ENCODE measurements at regions not wholly inside any gene's neighbourhood (a gene's known extent, or its start where the extent isn't known, plus 50 kb on each side); places are given as distances from the start of the nearest gene placed in this dataset.

DNA sequence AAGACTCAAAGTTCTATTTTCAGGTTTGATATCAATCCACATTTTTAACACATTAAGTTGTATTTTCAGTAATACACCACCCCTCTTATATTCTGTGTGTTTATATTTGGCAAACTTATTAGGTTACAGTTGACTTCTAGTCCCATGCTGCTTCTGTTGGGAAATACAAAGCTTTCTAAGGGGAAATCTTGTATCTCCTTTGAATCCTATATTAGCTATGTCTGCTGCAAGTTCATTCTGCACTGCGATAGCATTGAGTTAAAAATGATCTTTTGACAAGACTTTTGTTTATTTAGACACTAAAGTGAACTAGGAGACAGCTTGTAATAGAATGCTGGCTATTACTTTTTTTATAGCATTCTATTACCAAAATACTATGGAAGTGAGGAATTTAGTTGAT, 625.1 kb upstream of the ANKRD30A start:
- no peak overlapping the region for H3K27ac ChIP-seq (ENCODE audit: low read depth, low read length)
- H3K9ac ChIP-seq (ENCODE audit: low read length in 5 of 5): no peak overlapping the region
- H3K4me3 ChIP-seq (ENCODE audit: low read depth in 1 of 5, low read length in 5 of 5): no peak overlapping the region
- no peaks in the 10 kb centered on the region for H3K36me3 ChIP-seq (ENCODE audit: control insufficient read depth in 5 of 5, insufficient read depth in 5 of 5, low read length in 5 of 5)
- no peaks in the 10 kb centered on the region for H3K27me3 ChIP-seq (ENCODE audit: control insufficient read depth in 5 of 5, insufficient read depth in 4 of 5, low read length in 5 of 5)
- H3K4me1 ChIP-seq (ENCODE audit: control insufficient read depth in 5 of 5, insufficient read depth in 5 of 5, low read length in 5 of 5): peaks cover 0 to 7% (median 0%) of the 10 kb centered on the region in 5 donors
- H3K9me3 ChIP-seq (ENCODE audit: control insufficient read depth in 5 of 5, low read length in 5 of 5): no peaks in the 10 kb centered on the region

DNA sequence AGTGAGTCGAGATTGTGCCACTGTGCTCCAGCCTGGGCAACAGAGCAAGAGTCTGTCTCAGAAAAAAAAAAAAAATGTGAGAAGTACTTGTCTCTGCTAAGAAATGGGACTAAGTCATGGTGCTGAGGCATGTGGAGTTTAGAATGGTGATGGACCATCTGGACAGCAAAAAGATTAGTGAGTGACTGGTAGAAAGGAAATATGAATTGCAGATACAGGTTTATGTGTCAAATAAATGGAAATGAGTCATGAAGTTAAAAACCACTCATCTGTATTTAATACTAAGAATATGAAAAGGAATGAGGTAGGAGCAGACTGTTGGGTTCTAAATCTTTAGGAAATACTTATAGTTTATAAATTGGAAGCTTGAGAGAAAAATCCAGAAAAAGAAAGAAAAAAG, 625.7 kb upstream of the ANKRD30A start:
- Histone ChIP-seq H3K27ac (ENCODE audit: low read depth, low read length) (no peak overlapping the region), H3K36me3 (ENCODE audit: control insufficient read depth in 5 of 5, insufficient read depth in 5 of 5, low read length in 5 of 5) (no peaks in the 10 kb centered on the region), H3K9ac (ENCODE audit: low read length in 5 of 5) (no peak overlapping the region), H3K9me3 (ENCODE audit: control insufficient read depth in 5 of 5, low read length in 5 of 5) (no peaks in the 10 kb centered on the region), H3K27me3 (ENCODE audit: control insufficient read depth in 5 of 5, insufficient read depth in 4 of 5, low read length in 5 of 5) (no peaks in the 10 kb centered on the region), H3K4me1 (ENCODE audit: control insufficient read depth in 5 of 5, insufficient read depth in 5 of 5, low read length in 5 of 5) (peaks cover 0 to 7% (median 0%) of the 10 kb centered on the region in 5 donors), H3K4me3 (ENCODE audit: low read depth in 1 of 5, low read length in 5 of 5) (no peak overlapping the region)

DNA sequence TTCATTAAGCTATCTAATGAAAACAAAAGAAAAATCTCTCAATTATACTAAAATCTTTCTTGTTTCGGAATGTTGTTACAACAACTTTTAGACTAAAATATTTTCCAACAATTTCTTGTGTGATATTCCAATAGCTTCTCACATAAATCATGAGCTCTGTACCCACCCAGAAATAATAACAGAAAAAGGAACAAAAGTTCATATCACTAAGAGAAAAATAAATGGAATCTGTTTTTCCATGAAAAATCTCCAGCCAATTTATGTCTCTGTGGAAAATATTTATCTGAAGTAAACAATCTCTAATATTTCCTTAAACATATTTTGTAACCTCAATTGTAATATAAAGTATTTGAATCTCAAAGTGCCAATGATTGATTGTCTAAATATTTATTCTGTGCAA, 628.6 kb upstream of the ANKRD30A start:
- no peaks in the 10 kb centered on the region for H3K36me3 ChIP-seq (ENCODE audit: control insufficient read depth in 5 of 5, insufficient read depth in 5 of 5, low read length in 5 of 5)
- no peak overlapping the region for H3K4me3 ChIP-seq (ENCODE audit: low read depth in 1 of 5, low read length in 5 of 5)
- H3K27me3 ChIP-seq (ENCODE audit: control insufficient read depth in 5 of 5, insufficient read depth in 4 of 5, low read length in 5 of 5): no peaks in the 10 kb centered on the region
- no peaks in the 10 kb centered on the region for H3K9me3 ChIP-seq (ENCODE audit: control insufficient read depth in 5 of 5, low read length in 5 of 5)
- no peak overlapping the region for H3K27ac ChIP-seq (ENCODE audit: low read depth, low read length)
- H3K9ac ChIP-seq (ENCODE audit: low read length in 5 of 5): no peak overlapping the region
- peaks cover 0 to 9% (median 0%) of the 10 kb centered on the region in 5 donors for H3K4me1 ChIP-seq (ENCODE audit: control insufficient read depth in 5 of 5, insufficient read depth in 5 of 5, low read length in 5 of 5)

DNA sequence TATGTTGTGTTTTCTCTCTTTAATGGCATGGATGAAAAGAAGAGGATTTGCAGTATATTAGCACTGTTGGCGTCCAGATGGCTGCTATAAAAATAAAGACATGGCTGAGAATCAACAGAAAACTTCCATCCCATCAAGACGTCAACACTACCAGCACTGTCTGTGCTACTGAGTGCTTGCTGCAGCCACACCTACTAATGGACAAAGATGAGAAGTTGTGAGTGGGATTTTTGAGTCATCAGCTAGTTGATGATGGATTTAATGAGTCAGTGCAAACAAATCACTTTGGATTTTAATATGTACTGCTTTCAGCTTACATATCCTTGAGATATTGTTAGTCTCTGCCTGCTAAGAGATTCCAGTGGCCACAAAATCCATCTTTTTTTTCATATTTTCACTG, 631.0 kb upstream of the ANKRD30A start:
- Histone ChIP-seq H3K27me3 (ENCODE audit: control insufficient read depth in 5 of 5, insufficient read depth in 4 of 5, low read length in 5 of 5) (no peaks in the 10 kb centered on the region), H3K9ac (ENCODE audit: low read length in 5 of 5) (no peak overlapping the region), H3K9me3 (ENCODE audit: control insufficient read depth in 5 of 5, low read length in 5 of 5) (no peaks in the 10 kb centered on the region), H3K4me1 (ENCODE audit: control insufficient read depth in 5 of 5, insufficient read depth in 5 of 5, low read length in 5 of 5) (peaks cover 3 to 19% (median 11%) of the 10 kb centered on the region in 5 donors), H3K27ac (ENCODE audit: low read depth, low read length) (no peak overlapping the region), H3K36me3 (ENCODE audit: control insufficient read depth in 5 of 5, insufficient read depth in 5 of 5, low read length in 5 of 5) (no peaks in the 10 kb centered on the region), H3K4me3 (ENCODE audit: low read depth in 1 of 5, low read length in 5 of 5) (no peak overlapping the region)

DNA sequence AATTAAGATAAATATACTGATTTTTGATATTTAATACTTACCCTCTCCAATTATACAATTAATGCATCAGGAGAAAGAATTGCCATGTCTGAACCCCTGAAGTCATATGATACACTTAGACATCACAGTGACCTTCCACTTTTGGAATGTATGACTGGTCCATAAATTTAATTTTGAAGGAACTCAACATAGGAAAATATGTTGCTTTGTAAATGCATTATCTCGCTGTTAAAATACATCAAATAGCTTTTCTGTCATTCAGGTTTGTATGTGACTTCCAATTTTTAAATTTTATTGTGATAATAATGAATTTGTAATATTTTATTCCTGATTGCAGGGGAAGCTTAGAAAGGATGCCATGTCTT, 631.9 kb upstream of the ANKRD30A start:
- Histone ChIP-seq H3K4me3 (ENCODE audit: low read depth in 1 of 5, low read length in 5 of 5) (no peak overlapping the region), H3K27ac (ENCODE audit: low read depth, low read length) (no peak overlapping the region), H3K9ac (ENCODE audit: low read length in 5 of 5) (no peak overlapping the region), H3K27me3 (ENCODE audit: control insufficient read depth in 5 of 5, insufficient read depth in 4 of 5, low read length in 5 of 5) (no peaks in the 10 kb centered on the region), H3K9me3 (ENCODE audit: control insufficient read depth in 5 of 5, low read length in 5 of 5) (no peaks in the 10 kb centered on the region), H3K4me1 (ENCODE audit: control insufficient read depth in 5 of 5, insufficient read depth in 5 of 5, low read length in 5 of 5) (peaks cover 3 to 28% (median 14%) of the 10 kb centered on the region in 5 donors), H3K36me3 (ENCODE audit: control insufficient read depth in 5 of 5, insufficient read depth in 5 of 5, low read length in 5 of 5) (no peaks in the 10 kb centered on the region)

DNA sequence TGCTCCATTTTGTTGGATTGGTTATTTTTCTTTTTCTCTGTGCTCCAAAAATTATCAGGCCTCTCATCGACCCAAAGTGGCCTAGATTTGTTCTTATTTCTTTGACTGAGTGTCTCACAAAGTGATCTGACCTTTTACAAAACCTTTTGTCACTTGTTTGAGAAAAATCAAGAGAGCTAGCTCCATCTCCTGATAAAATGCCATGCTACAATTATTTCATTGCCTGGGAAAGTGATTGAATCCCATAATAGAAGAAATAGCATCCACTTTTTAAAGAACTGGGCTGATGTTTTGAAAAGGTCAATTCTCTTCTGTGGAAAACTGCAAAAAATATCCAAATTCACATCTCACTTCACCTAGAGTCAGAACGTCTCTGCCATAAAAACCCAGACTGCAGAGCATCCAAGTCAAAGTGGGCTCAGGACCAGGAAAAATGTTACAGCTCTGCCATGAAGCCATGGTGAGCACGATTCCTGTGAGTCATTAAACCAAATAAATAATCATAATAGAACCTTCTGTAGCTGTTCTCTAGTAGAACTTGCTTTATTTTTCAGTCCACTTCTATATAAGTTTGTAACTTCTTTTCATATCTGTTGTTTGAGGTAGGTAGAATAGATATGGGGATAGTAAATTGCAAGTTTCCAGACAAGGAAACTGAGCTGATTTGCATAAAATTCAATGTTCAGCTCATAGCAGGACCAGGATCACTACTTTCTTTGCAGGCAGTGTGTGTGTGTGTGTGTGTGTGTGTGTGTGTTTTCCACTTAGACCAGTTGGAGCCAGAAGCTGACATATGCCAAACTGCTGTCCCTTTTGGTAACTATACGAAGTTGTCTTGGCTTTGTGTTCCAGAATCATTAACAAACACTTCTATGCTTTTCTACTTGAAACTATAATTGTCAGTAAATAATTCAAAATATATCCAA, 632.5 kb upstream of the ANKRD30A start:
- Histone ChIP-seq H3K36me3 (ENCODE audit: control insufficient read depth in 5 of 5, insufficient read depth in 5 of 5, low read length in 5 of 5) (no peaks in the 10 kb centered on the region), H3K4me1 (ENCODE audit: control insufficient read depth in 5 of 5, insufficient read depth in 5 of 5, low read length in 5 of 5) (peaks cover 3 to 28% (median 14%) of the 10 kb centered on the region in 5 donors), H3K27ac (ENCODE audit: low read depth, low read length) (no peak overlapping the region), H3K27me3 (ENCODE audit: control insufficient read depth in 5 of 5, insufficient read depth in 4 of 5, low read length in 5 of 5) (no peaks in the 10 kb centered on the region), H3K4me3 (ENCODE audit: low read depth in 1 of 5, low read length in 5 of 5) (no peak overlapping the region), H3K9ac (ENCODE audit: low read length in 5 of 5) (no peak overlapping the region), H3K9me3 (ENCODE audit: control insufficient read depth in 5 of 5, low read length in 5 of 5) (no peaks in the 10 kb centered on the region)

DNA sequence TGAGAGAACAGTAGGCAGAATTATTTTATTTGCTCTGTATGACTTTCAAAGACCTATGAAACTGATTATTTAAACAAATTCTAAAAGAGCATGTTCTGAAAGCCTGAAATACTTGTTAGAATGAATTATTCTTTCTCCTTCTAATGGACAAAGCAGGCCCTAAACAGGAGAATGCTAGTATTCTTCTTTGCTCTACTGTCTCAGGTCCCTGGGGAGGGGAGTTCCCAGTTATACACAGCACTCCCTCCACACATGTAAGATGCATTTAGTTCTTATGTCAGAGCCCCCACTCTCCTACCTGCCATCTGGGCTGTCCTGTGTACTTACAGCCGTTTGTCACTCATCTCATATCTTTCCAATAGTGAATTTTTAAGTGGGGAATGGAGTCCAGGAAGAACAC, 633.5 kb upstream of the ANKRD30A start:
- Histone ChIP-seq H3K4me1 (ENCODE audit: control insufficient read depth in 5 of 5, insufficient read depth in 5 of 5, low read length in 5 of 5) (peaks cover 3 to 28% (median 14%) of the 10 kb centered on the region in 5 donors), H3K9me3 (ENCODE audit: control insufficient read depth in 5 of 5, low read length in 5 of 5) (no peaks in the 10 kb centered on the region), H3K27me3 (ENCODE audit: control insufficient read depth in 5 of 5, insufficient read depth in 4 of 5, low read length in 5 of 5) (no peaks in the 10 kb centered on the region), H3K27ac (ENCODE audit: low read depth, low read length) (no peak overlapping the region), H3K36me3 (ENCODE audit: control insufficient read depth in 5 of 5, insufficient read depth in 5 of 5, low read length in 5 of 5) (no peaks in the 10 kb centered on the region), H3K4me3 (ENCODE audit: low read depth in 1 of 5, low read length in 5 of 5) (no peak overlapping the region), H3K9ac (ENCODE audit: low read length in 5 of 5) (no peak overlapping the region)

DNA sequence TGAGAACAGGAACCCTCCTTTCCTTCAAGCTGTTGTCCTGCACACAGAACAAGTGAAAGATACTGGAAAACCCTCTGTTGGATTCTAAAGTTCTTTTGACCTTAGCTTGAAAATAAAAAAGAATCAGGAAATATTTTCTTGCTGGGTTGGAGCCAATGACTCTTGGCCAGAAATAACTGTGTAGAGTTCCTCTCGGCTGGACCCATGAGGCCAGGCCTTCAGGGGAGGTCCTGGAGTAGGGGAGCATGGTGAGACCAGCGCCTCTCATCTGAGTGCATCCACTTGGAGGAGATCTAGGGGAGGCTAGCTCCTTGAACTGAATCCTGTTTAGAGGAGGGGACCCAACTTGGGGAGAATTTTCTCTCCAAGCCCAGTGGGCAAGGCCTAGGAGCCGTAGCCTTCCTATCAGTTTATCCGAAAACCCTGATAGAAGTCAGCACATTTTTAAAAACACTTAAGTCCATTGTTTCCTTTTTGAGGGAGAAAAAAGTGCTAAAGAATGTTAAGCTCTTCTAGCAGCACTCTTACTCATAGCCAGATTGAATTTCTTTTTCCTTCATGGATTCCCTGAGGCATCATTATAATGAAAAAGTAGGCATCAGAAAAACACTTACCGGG, 635.7 kb upstream of the ANKRD30A start:
- Histone ChIP-seq H3K27me3 (ENCODE audit: control insufficient read depth in 5 of 5, insufficient read depth in 4 of 5, low read length in 5 of 5) (no peaks in the 10 kb centered on the region), H3K27ac (ENCODE audit: low read depth, low read length) (peak overlapping the region; percentile 43), H3K4me1 (ENCODE audit: control insufficient read depth in 5 of 5, insufficient read depth in 5 of 5, low read length in 5 of 5) (peaks cover 3 to 28% (median 14%) of the 10 kb centered on the region in 5 donors), H3K9ac (ENCODE audit: low read length in 5 of 5) (no peak overlapping the region), H3K4me3 (ENCODE audit: low read depth in 1 of 5, low read length in 5 of 5) (no peak overlapping the region), H3K9me3 (ENCODE audit: control insufficient read depth in 5 of 5, low read length in 5 of 5) (no peaks in the 10 kb centered on the region), H3K36me3 (ENCODE audit: control insufficient read depth in 5 of 5, insufficient read depth in 5 of 5, low read length in 5 of 5) (no peaks in the 10 kb centered on the region)

DNA sequence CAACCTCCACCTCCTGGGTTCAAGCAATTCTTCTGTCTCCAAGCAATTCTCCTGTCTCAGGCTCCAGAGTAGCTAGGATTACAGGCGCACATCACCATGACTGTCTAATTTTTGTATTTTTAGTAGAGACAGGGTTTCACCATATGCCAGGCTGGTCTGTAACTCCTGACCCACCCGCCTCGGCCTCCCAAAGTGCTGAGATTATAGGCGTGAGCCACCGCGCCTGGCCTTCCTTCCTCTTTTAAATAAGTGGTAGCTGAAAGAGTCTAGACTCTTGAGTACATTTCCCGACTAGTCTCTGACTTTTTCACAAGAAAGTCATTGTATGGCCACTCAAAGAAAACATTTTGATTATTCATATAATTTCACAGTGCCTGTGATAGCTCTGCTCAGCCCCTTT, 636.2 kb upstream of the ANKRD30A start:
- H3K4me1 ChIP-seq (ENCODE audit: control insufficient read depth in 5 of 5, insufficient read depth in 5 of 5, low read length in 5 of 5): peaks cover 3 to 28% (median 14%) of the 10 kb centered on the region in 5 donors
- H3K36me3 ChIP-seq (ENCODE audit: control insufficient read depth in 5 of 5, insufficient read depth in 5 of 5, low read length in 5 of 5): no peaks in the 10 kb centered on the region
- H3K27ac ChIP-seq (ENCODE audit: low read depth, low read length): peak overlapping the region; percentile 43
- H3K9me3 ChIP-seq (ENCODE audit: control insufficient read depth in 5 of 5, low read length in 5 of 5): no peaks in the 10 kb centered on the region
- H3K27me3 ChIP-seq (ENCODE audit: control insufficient read depth in 5 of 5, insufficient read depth in 4 of 5, low read length in 5 of 5): no peaks in the 10 kb centered on the region
- no peak overlapping the region for H3K9ac ChIP-seq (ENCODE audit: low read length in 5 of 5)
- no peak overlapping the region for H3K4me3 ChIP-seq (ENCODE audit: low read depth in 1 of 5, low read length in 5 of 5)

DNA sequence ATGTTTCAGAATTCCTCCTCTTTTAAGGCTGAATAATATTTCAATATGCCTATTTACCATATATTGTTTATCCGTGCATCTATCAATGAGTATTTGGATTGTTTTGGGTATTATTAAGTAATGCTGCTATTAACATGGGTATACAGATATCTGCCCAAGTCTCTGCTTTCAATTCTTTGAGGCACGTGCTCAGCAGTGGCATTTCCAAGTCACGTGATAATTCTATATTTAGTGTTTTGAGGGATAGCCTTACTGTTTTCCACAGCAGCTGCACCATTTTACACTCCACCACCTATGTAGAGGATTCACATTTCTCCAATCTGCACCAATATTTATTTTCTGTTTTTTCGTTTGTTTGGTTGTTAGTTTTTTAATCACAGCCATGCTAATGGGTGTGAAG, 636.8 kb upstream of the ANKRD30A start:
- Histone ChIP-seq H3K9ac (ENCODE audit: low read length in 5 of 5) (no peak overlapping the region), H3K36me3 (ENCODE audit: control insufficient read depth in 5 of 5, insufficient read depth in 5 of 5, low read length in 5 of 5) (no peaks in the 10 kb centered on the region), H3K9me3 (ENCODE audit: control insufficient read depth in 5 of 5, low read length in 5 of 5) (no peaks in the 10 kb centered on the region), H3K4me1 (ENCODE audit: control insufficient read depth in 5 of 5, insufficient read depth in 5 of 5, low read length in 5 of 5) (peaks cover 3 to 28% (median 14%) of the 10 kb centered on the region in 5 donors), H3K27me3 (ENCODE audit: control insufficient read depth in 5 of 5, insufficient read depth in 4 of 5, low read length in 5 of 5) (no peaks in the 10 kb centered on the region), H3K27ac (ENCODE audit: low read depth, low read length) (no peak overlapping the region), H3K4me3 (ENCODE audit: low read depth in 1 of 5, low read length in 5 of 5) (no peak overlapping the region)

All from subcutaneous abdominal adipose tissue (tissue), 5 donors.